Stomach smooth muscle (tissue), 2 donors: ENCODE measurements at regions not wholly inside any gene's neighbourhood (a gene's known extent, or its start where the extent isn't known, plus 50 kb on each side); places are given as distances from the start of the nearest gene placed in this dataset.
"Not testable (repeated sequence)": the region's sequence is repeated elsewhere in the genome, so short reads cannot be mapped to it uniquely, and the experiment has no call there.

ENCODE experiments used
- H3K27ac ChIP-seq: one replicate; pipeline ENCODE4 v1.7.0; 2013; ENCODE audit warnings: mild to moderate bottlenecking, low read length, inconsistent platforms
- H3K27me3 ChIP-seq, 2 donors: one replicate each; pipeline ENCODE4 v1.7.0; 2013; ENCODE audit warnings: low read length in 2 of 2; ENCODE audit not compliant: insufficient read depth in 2 of 2, control insufficient read depth in 1 of 2
- H3K36me3 ChIP-seq, 2 donors: one replicate each; pipeline ENCODE4 v1.7.0; 2013; ENCODE audit warnings: low read length in 2 of 2; ENCODE audit not compliant: control insufficient read depth in 2 of 2, insufficient read depth in 2 of 2
- H3K4me1 ChIP-seq: one replicate; pipeline ENCODE4 v1.7.0; 2013; ENCODE audit warnings: low read length; ENCODE audit not compliant: control insufficient read depth, insufficient read depth
- H3K4me3 ChIP-seq, 2 donors: one replicate each; pipeline ENCODE4 v1.7.0; 2013; ENCODE audit warnings: low read length in 2 of 2
- H3K9ac ChIP-seq, 2 donors: one replicate each; pipeline ENCODE4 v1.7.0; 2013; ENCODE audit warnings: low read length in 2 of 2, mild to moderate bottlenecking in 1 of 2
- H3K9me3 ChIP-seq, 2 donors: one replicate each; pipeline ENCODE4 v1.7.0; 2013; ENCODE audit warnings: low read length in 2 of 2; ENCODE audit not compliant: control insufficient read depth in 2 of 2
- donor health status: healthy.
- donor health status: Pancreatic carcinoma.

DNA sequence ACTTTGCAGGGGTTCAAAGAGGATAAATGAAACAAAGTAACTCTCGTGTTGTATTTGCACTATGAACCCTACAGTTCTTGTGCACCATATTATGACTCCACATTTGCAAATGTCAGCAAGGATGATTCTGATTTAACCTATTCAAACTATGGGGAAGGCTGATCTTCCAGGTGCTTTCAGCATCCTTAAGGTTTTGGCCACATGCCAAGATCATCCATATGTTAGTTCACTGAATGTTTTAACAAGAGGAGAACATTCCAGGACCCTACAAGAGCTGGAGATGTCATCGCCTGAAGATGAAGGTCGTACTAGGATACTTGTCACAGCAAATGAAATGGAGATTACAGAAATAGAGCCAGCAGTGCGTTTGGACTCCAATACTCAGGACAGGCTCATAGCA lies 114.2 kb downstream of the DHRS2 start:
- Histone ChIP-seq H3K36me3 (no peaks in the 10 kb centered on the region), H3K27ac (no peak overlapping the region), H3K27me3 (peaks cover 0 to 2% of the 10 kb centered on the region in 2 donors), H3K4me3 (no peak overlapping the region), H3K9ac (no peak overlapping the region), H3K9me3 (no peaks in the 10 kb centered on the region), H3K4me1 (no peaks in the 10 kb centered on the region)

DNA sequence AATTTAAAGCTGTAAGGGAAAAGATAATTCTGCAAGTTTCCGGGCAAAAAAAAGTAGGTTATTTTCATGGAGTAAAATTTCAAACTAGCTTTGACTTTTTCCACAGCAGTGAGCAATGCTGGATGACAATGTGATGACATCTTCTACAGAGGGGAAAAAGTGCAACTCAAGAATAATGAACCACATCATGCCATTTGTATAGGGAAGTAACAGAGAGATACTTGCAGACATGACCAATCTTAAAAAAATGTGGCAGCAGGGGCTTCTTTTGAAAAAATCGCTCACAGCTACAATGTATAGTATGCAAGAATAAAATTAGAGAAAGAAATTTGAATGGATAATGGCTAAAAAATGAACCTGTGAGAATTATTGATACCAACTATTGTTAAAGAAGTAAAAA lies 115.5 kb downstream of the DHRS2 start:
- no peaks in the 10 kb centered on the region for H3K36me3 ChIP-seq
- H3K27me3 ChIP-seq, result peaks cover 0 to 2% of the 10 kb centered on the region in 2 donors
- H3K9ac ChIP-seq, result no peak overlapping the region
- no peak overlapping the region for H3K27ac ChIP-seq
- no peaks in the 10 kb centered on the region for H3K9me3 ChIP-seq
- H3K4me1 ChIP-seq, result no peaks in the 10 kb centered on the region
- H3K4me3 ChIP-seq, result no peak overlapping the region

DNA sequence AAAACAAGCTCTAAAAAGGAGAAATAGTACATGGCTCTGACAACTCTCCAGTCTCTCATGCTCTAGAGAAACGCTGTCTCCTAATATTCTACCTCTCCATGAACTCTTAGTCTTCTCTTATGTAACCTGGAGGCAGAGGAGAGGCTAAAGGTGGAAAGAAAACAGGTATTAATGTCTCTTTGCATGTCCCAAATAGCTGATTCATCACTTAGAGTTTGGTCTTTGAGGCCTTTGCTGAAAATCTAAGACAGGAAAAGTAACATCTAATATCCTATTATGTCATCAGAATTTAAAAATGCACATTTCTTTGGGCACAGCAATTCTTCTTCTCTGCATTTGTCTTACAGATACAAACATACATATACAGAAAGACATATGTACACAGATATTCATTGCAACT lies 127.2 kb downstream of the DHRS2 start:
- Histone ChIP-seq H3K36me3 (no peaks in the 10 kb centered on the region), H3K4me3 (no peak overlapping the region), H3K27ac (no peak overlapping the region), H3K9ac (no peak overlapping the region), H3K4me1 (no peaks in the 10 kb centered on the region), H3K27me3 (no peaks in the 10 kb centered on the region), H3K9me3 (no peaks in the 10 kb centered on the region)

DNA sequence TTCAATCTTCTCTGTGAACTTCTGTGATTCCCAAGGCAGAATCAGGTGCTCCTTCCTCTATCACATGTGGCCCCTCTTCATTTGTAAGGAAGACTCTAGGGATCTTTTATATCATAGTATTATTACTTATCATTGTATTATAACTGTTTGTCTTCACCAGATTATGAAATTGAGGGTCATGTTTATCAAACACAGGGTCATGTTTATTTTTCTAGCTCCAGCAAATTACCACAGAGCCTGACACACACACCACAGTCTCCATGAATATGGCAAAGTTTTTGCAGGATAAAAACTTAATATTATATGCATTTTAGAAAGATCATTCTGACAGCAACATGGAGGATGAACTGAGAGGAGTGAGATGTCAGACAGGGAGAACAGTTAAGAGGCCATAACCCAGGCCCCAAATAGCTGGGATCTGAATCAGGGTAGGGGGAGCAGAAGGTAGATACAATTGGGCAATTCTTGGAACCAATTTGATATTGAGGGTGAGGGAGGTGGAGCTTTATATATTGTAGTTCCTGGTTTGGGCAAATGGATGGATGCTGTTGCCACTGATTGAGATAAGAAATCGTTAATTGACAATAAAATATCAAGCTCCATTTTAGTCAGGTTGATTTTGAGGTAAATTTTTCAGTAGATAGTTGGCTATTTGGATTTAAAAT lies 130.7 kb downstream of the DHRS2 start:
- Histone ChIP-seq H3K4me3 (no peak overlapping the region), H3K27ac (no peak overlapping the region)

DNA sequence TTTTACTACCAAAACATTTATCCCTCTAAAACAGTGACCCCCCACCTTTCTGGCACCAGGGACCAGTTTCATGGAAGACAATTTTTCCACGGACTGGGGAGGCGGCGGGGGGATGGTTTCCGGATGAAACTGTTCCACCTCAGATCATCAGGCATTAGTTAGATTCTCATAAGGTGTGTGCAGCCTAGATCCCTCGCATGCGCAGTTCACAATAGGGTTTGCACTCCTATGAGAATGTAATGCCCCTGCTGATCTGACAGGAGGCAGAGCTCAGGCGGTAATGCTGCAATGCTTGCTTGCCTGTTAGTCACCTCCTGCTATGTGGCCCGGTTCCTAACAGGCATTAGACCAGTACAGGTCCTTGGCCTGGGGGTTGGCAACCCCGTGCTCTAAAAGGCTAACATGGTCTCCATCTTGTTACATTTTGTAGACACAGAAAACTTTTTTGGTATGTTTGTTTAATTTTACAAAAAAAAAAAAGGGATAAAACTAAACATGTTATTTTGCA lies 133.1 kb downstream of the DHRS2 start:
- H3K9ac ChIP-seq, H3K4me3 ChIP-seq, H3K4me1 ChIP-seq, H3K27ac ChIP-seq, H3K27me3 ChIP-seq, H3K36me3 ChIP-seq, H3K9me3 ChIP-seq: not testable (repeated sequence)

More for the DNA sequence above, 130.7 kb downstream of the DHRS2 start:
- H3K9ac ChIP-seq, result no peak overlapping the region
- no peaks in the 10 kb centered on the region for H3K4me1 ChIP-seq
- H3K27me3 ChIP-seq, result no peaks in the 10 kb centered on the region
- H3K9me3 ChIP-seq, result no peaks in the 10 kb centered on the region
- H3K36me3 ChIP-seq, result no peaks in the 10 kb centered on the region

DNA sequence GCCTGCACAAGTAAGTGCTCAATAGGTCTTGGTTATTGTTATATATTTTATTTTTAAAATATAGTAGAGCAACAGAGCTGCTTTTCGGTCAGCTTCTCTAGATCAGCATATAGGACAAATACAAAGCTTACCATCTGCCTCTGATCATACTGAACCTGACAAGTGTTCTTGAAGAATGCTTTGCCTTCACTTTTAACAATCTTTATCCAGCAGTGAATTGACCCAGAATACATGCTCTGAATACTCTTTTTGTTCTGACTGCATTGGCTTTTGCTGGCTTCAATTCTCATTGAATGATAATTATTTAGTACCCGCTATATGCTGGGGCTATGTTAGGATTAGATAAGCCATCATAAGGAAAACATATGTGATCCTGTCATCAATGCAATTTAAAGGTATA lies 137.8 kb downstream of the DHRS2 start:
- Histone ChIP-seq H3K9ac (no peak overlapping the region), H3K36me3 (no peaks in the 10 kb centered on the region), H3K4me1 (no peaks in the 10 kb centered on the region), H3K4me3 (no peak overlapping the region), H3K9me3 (no peaks in the 10 kb centered on the region), H3K27me3 (no peaks in the 10 kb centered on the region), H3K27ac (no peak overlapping the region)

DNA sequence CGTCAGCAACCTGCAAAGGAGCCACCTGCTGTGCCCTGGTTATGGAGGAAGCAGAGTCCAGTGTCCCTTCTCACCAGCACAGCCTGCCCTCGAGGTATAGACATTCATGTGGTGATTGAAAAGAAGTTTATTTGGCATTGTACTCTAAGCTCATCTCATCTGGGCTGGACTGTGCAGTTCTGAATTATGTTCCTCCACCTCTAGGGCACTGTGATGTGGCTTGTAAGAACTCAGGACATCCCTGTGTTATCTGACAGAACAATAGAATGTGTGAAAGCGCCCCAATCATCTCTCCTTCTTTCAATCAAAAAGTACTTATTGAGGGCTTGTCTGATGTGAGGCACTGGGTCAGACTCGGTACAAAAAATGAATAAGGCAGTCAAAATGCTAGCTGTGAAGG lies 140.1 kb downstream of the DHRS2 start:
- Histone ChIP-seq H3K4me3 (no peak overlapping the region), H3K9me3 (no peaks in the 10 kb centered on the region), H3K36me3 (no peaks in the 10 kb centered on the region), H3K27me3 (no peaks in the 10 kb centered on the region), H3K27ac (no peak overlapping the region), H3K9ac (no peak overlapping the region), H3K4me1 (no peaks in the 10 kb centered on the region)

DNA sequence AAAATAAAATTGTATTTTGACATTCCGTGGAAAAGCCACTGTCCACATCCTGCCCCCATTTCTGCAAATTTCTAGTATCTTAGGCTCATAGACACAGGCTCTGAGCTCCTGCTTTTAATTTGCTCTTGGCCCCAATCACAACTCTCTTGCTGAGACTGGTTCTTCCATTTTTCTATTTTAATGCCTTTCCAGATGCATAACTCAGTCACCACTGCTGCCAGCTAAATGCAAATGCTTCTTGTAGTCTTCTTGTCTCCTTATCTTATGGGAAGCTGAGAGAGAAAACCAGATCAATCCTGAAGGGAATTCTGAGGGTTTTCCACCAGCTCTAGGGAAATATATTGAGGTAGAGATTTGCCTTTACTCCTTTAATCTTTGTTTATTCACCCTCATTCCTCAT lies 149.0 kb downstream of the DHRS2 start:
- H3K27me3 ChIP-seq, result no peaks in the 10 kb centered on the region
- H3K27ac ChIP-seq, result no peak overlapping the region
- H3K36me3 ChIP-seq, result no peaks in the 10 kb centered on the region
- no peak overlapping the region for H3K9ac ChIP-seq
- no peak overlapping the region for H3K4me3 ChIP-seq
- no peaks in the 10 kb centered on the region for H3K9me3 ChIP-seq
- no peaks in the 10 kb centered on the region for H3K4me1 ChIP-seq

DNA sequence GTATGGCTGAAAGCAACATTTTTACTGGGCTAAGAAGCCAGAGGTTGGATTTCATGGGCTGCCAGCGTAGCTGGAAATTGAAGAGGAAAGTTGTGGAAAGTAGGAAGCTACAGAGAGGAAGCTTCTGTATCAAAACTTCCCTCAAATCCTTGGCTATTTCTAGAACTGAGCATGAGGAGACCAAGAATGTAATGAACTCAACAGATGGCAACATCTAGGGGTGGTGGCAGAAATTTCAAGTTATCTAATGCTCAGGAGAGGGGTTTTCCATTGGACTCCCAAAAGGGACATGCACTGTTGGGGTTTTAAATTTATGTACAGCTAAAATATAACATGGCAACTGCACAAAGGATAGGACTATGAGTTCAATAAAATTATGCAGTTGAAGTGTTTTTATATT lies 151.3 kb downstream of the DHRS2 start:
- H3K4me3 ChIP-seq, result no peak overlapping the region
- no peaks in the 10 kb centered on the region for H3K9me3 ChIP-seq
- no peak overlapping the region for H3K27ac ChIP-seq
- H3K9ac ChIP-seq, result no peak overlapping the region
- H3K4me1 ChIP-seq, result no peaks in the 10 kb centered on the region
- H3K36me3 ChIP-seq, result no peaks in the 10 kb centered on the region
- H3K27me3 ChIP-seq, result no peaks in the 10 kb centered on the region

DNA sequence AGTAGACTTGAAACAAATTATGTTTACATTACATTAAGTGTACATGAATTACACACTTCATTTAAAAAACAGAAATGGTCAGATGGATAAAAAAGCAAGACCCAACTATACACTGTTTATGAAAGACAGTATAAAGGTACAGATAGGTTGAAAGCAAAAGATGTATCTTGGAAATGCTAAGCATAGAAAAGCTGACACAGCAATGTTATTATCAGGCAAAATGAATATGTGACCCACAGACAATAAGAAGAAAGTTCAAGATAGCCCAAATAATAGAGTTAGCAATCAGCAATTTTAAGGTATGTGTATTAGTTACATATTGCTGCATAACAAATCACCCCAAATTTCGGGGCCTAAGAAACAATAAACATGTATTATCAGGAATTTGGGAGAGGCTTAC lies 153.5 kb downstream of the DHRS2 start:
- Histone ChIP-seq H3K27me3 (no peaks in the 10 kb centered on the region), H3K9me3 (no peaks in the 10 kb centered on the region), H3K36me3 (no peaks in the 10 kb centered on the region), H3K4me1 (no peaks in the 10 kb centered on the region), H3K27ac (no peak overlapping the region), H3K9ac (no peak overlapping the region), H3K4me3 (no peak overlapping the region)

DNA sequence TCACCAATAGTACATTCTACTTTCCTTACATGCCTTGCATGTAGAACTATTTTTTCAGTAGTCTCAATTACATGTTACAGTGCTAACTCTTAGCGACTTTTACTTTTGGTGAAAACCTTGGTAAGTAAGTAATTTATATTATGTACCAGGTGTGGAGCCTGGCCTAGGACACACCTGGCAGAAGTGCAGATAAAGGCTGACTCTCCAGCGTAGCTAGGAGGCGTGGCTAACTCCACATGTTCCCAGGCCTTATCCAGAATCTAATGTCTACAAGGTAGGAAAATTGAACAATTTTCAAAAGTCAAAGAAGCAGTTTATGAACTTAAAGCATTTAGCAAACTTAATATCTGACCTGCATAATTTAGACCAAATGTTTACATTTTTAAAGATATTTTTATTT lies 157.4 kb downstream of the DHRS2 start:
- no peaks in the 10 kb centered on the region for H3K4me1 ChIP-seq
- no peak overlapping the region for H3K9ac ChIP-seq
- no peaks in the 10 kb centered on the region for H3K36me3 ChIP-seq
- no peaks in the 10 kb centered on the region for H3K27me3 ChIP-seq
- H3K4me3 ChIP-seq, result no peak overlapping the region
- no peak overlapping the region for H3K27ac ChIP-seq
- no peaks in the 10 kb centered on the region for H3K9me3 ChIP-seq
